CD4-positive, CD25-positive, alpha-beta regulatory T cell (primary cell): ENCODE measurements at regions not wholly inside any gene's neighbourhood (a gene's known extent, or its start where the extent isn't known, plus 50 kb on each side); places are given as distances from the start of the nearest gene placed in this dataset.

Source experiments
- ATAC-seq, 2 donors: fragments of 150-1000 bp; cut with Tn5 transposase; one replicate each; pipeline ENCODE4 v1.10.0; 2021; ENCODE audit warnings: low read depth in 2 of 2, moderate number of reproducible peaks in 2 of 2, moderate library complexity in 1 of 2
- DNase-seq, 3 donors: peaks; one replicate each; pipeline versions ENCODE4 v3.0.0 to v3.0.0-alpha.2; 2012 to 2022; ENCODE audit warnings: mixed read lengths in 1 of 3
- H3K27ac ChIP-seq: one replicate; pipeline ENCODE4 v1.7.0; 2013; ENCODE audit warnings: mild to moderate bottlenecking, low read length; ENCODE audit not compliant: insufficient read depth, poor library complexity, severe bottlenecking
- H3K27me3 ChIP-seq: one replicate; pipeline ENCODE4 v1.7.0; 2013; ENCODE audit warnings: low read length; ENCODE audit not compliant: control insufficient read depth, insufficient read depth
- H3K36me3 ChIP-seq: one replicate; pipeline ENCODE4 v1.7.0; 2013; ENCODE audit warnings: mild to moderate bottlenecking, low read length, moderate library complexity; ENCODE audit not compliant: control insufficient read depth, insufficient read depth
- H3K4me1 ChIP-seq: 2 replicates; pipeline ENCODE4 v1.7.0; 2013; ENCODE audit warnings: mild to moderate bottlenecking, low read length; ENCODE audit not compliant: insufficient read depth, control insufficient read depth, poor library complexity, severe bottlenecking
- H3K4me3 ChIP-seq: one replicate; pipeline ENCODE4 v1.7.0; 2013; ENCODE audit warnings: low read depth, mild to moderate bottlenecking, low read length, moderate library complexity
- H3K9me3 ChIP-seq, 2 experiments: 1 replicate in 1 of 2; 2 replicates in 1 of 2; pipeline ENCODE4 v1.7.0; 2013; ENCODE audit warnings: low read length in 2 of 2, mild to moderate bottlenecking in 1 of 2, moderate library complexity in 1 of 2; ENCODE audit not compliant: control insufficient read depth in 2 of 2
- H3K27ac Mint-ChIP-seq, 3 donors: one replicate each; pipeline ENCODE4 v1.8.0; 2020 to 2022; ENCODE audit warnings: mild to moderate bottlenecking in 3 of 3, mixed read lengths in 3 of 3, moderate library complexity in 2 of 3
- H3K27me3 Mint-ChIP-seq: one replicate; pipeline ENCODE4 v1.8.0; 2022; ENCODE audit warnings: mild to moderate bottlenecking, mixed read lengths
- H3K36me3 Mint-ChIP-seq: one replicate; pipeline ENCODE4 v1.8.0; 2020; ENCODE audit warnings: mixed read lengths
- H3K4me1 Mint-ChIP-seq, 4 donors: one replicate each; pipeline ENCODE4 v1.8.0; 2020 to 2022; ENCODE audit warnings: mixed read lengths in 4 of 4, mild to moderate bottlenecking in 1 of 4
- H3K4me3 Mint-ChIP-seq, 4 donors: one replicate each; pipeline ENCODE4 v1.8.0; 2020 to 2022; ENCODE audit warnings: mild to moderate bottlenecking in 4 of 4, mixed read lengths in 4 of 4, moderate library complexity in 3 of 4
- H3K9me3 Mint-ChIP-seq, 7 donors: one replicate each; pipeline ENCODE4 v1.8.0; 2020 to 2022; ENCODE audit warnings: mixed read lengths in 7 of 7, mild to moderate bottlenecking in 3 of 7, moderate library complexity in 2 of 7

- no peak overlapping the region for H3K27ac ChIP-seq
- H3K4me1 ChIP-seq = no peaks in the 10 kb centered on the region
- Mint-ChIP-seq H3K27ac (no peak overlapping the region), H3K4me3 (no peak overlapping the region), H3K36me3 (no peaks in the 10 kb centered on the region), H3K4me1 (no peaks in the 10 kb centered on the region), H3K27me3 (no peaks in the 10 kb centered on the region), H3K9me3 (peaks cover 0 to 2% (median 0%) of the 10 kb centered on the region in 7 donors)
- no peaks in the 10 kb centered on the region for H3K9me3 ChIP-seq
- no peak for DNase-seq
- no peaks in the 10 kb centered on the region for H3K27me3 ChIP-seq
- no peak for ATAC-seq
- no peaks in the 10 kb centered on the region for H3K36me3 ChIP-seq
- no peak overlapping the region for H3K4me3 ChIP-seq
These were observed 79.8 kb upstream of the FNDC3B start for GRCh38 chr3:171959532-171960089.

GRCh38 chr3:171960159-171960558 lies 79.2 kb upstream of the FNDC3B start:
- no peaks in the 10 kb centered on the region for H3K36me3 ChIP-seq
- H3K27me3 ChIP-seq = no peaks in the 10 kb centered on the region
- no peak for ATAC-seq
- H3K9me3 ChIP-seq = no peaks in the 10 kb centered on the region
- Mint-ChIP-seq H3K4me1 (no peaks in the 10 kb centered on the region), H3K27ac (no peak overlapping the region), H3K9me3 (peaks cover 0 to 2% (median 0%) of the 10 kb centered on the region in 7 donors), H3K4me3 (no peak overlapping the region), H3K36me3 (no peaks in the 10 kb centered on the region), H3K27me3 (peaks cover 5% of the 10 kb centered on the region)
- H3K4me1 ChIP-seq = no peaks in the 10 kb centered on the region
- H3K27ac ChIP-seq = no peak overlapping the region
- H3K4me3 ChIP-seq = no peak overlapping the region
- DNase-seq = no peak

- Mint-ChIP-seq H3K36me3 (no peaks in the 10 kb centered on the region), H3K27me3 (peaks cover 11% of the 10 kb centered on the region), H3K4me1 (no peaks in the 10 kb centered on the region), H3K27ac (no peak overlapping the region), H3K9me3 (peaks cover 0 to 2% (median 0%) of the 10 kb centered on the region in 7 donors), H3K4me3 (no peak overlapping the region)
- Histone ChIP-seq H3K27me3 (no peaks in the 10 kb centered on the region), H3K36me3 (no peaks in the 10 kb centered on the region), H3K4me1 (no peaks in the 10 kb centered on the region), H3K4me3 (no peak overlapping the region), H3K27ac (no peak overlapping the region), H3K9me3 (no peaks in the 10 kb centered on the region)
- no peak for DNase-seq
- ATAC-seq = no peak
These were observed 77.1 kb upstream of the FNDC3B start for GRCh38 chr3:171962137-171962720.

- no peak for ATAC-seq
- Mint-ChIP-seq H3K4me3 (no peak overlapping the region), H3K9me3 (peaks cover 0 to 2% (median 0%) of the 10 kb centered on the region in 7 donors), H3K27me3 (peaks cover 12% of the 10 kb centered on the region), H3K4me1 (no peaks in the 10 kb centered on the region), H3K36me3 (no peaks in the 10 kb centered on the region), H3K27ac (no peak overlapping the region)
- Histone ChIP-seq H3K4me3 (no peak overlapping the region), H3K36me3 (no peaks in the 10 kb centered on the region), H3K4me1 (no peaks in the 10 kb centered on the region), H3K27me3 (no peaks in the 10 kb centered on the region), H3K27ac (no peak overlapping the region), H3K9me3 (no peaks in the 10 kb centered on the region)
- no peak for DNase-seq
These were observed 75.8 kb upstream of the FNDC3B start for GRCh38 chr3:171963546-171963945.

GRCh38 chr3:171965067-171965712 lies 74.2 kb upstream of the FNDC3B start:
- DNase-seq = no peak
- peaks cover 18% of the 10 kb centered on the region for H3K27me3 Mint-ChIP-seq
- no peaks in the 10 kb centered on the region for H3K4me1 ChIP-seq
- no peaks in the 10 kb centered on the region for H3K27me3 ChIP-seq
- H3K36me3 ChIP-seq = no peaks in the 10 kb centered on the region
- no peaks in the 10 kb centered on the region for H3K9me3 ChIP-seq
- no peaks in the 10 kb centered on the region for H3K36me3 Mint-ChIP-seq
- peaks cover 0 to 2% (median 0%) of the 10 kb centered on the region in 7 donors for H3K9me3 Mint-ChIP-seq
- ATAC-seq = no peak
- no peak overlapping the region for H3K4me3 ChIP-seq
- no peaks in the 10 kb centered on the region for H3K4me1 Mint-ChIP-seq
- no peak overlapping the region for H3K4me3 Mint-ChIP-seq
- peak overlapping the region in 1 of 3 donors; percentile 70 for H3K27ac Mint-ChIP-seq
- H3K27ac ChIP-seq = no peak overlapping the region

GRCh38 chr3:171966533-171967136 lies 72.7 kb upstream of the FNDC3B start:
- no peak overlapping the region for H3K4me3 ChIP-seq
- peaks cover 18% of the 10 kb centered on the region for H3K27me3 Mint-ChIP-seq
- H3K36me3 ChIP-seq = no peaks in the 10 kb centered on the region
- H3K4me1 ChIP-seq = no peaks in the 10 kb centered on the region
- no peaks in the 10 kb centered on the region for H3K36me3 Mint-ChIP-seq
- no peak overlapping the region for H3K27ac Mint-ChIP-seq
- H3K9me3 Mint-ChIP-seq = peaks cover 0 to 2% (median 0%) of the 10 kb centered on the region in 7 donors
- DNase-seq (no peak), ATAC-seq (no peak)
- no peak overlapping the region for H3K27ac ChIP-seq
- H3K4me1 Mint-ChIP-seq = no peaks in the 10 kb centered on the region
- no peak overlapping the region for H3K4me3 Mint-ChIP-seq
- no peaks in the 10 kb centered on the region for H3K9me3 ChIP-seq
- no peaks in the 10 kb centered on the region for H3K27me3 ChIP-seq

GRCh38 chr3:171967137-171967783 lies 72.1 kb upstream of the FNDC3B start:
- Mint-ChIP-seq H3K27me3 (peaks cover 18% of the 10 kb centered on the region), H3K36me3 (no peaks in the 10 kb centered on the region), H3K9me3 (peaks cover 0 to 2% (median 0%) of the 10 kb centered on the region in 7 donors), H3K27ac (no peak overlapping the region), H3K4me3 (no peak overlapping the region), H3K4me1 (no peaks in the 10 kb centered on the region)
- H3K4me3 ChIP-seq = no peak overlapping the region
- H3K9me3 ChIP-seq = no peaks in the 10 kb centered on the region
- H3K36me3 ChIP-seq = no peaks in the 10 kb centered on the region
- ATAC-seq = no peak
- H3K27me3 ChIP-seq = no peaks in the 10 kb centered on the region
- DNase-seq = no peak
- no peaks in the 10 kb centered on the region for H3K4me1 ChIP-seq
- no peak overlapping the region for H3K27ac ChIP-seq
